ENCODE measurements at regions not wholly inside any gene's neighbourhood (a gene's known extent, or its start where the extent isn't known, plus 50 kb on each side); places are given as distances from the start of the nearest gene placed in this dataset.

DNA sequence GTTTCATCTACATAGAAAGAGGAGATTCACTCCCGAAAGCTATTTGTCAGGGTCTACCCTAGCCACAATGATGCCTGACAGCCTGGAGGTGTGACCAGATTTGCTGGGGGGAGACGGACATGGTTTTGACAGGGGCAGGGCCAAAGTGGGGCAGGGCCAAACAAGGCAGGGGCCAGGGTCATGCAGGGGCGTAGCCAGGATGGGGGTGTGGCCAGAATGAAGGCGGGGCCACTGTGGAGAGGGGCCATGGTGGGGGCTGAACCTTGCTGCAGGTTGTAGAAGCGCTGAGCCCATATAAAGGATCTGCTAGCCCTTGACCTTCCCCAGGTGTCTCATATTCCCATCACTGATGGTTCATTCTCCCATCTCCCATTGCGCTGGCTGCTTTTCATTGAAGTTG is 184.1 kb upstream of the SULF2 start:
- TF ChIP-seq, protein P1, sequence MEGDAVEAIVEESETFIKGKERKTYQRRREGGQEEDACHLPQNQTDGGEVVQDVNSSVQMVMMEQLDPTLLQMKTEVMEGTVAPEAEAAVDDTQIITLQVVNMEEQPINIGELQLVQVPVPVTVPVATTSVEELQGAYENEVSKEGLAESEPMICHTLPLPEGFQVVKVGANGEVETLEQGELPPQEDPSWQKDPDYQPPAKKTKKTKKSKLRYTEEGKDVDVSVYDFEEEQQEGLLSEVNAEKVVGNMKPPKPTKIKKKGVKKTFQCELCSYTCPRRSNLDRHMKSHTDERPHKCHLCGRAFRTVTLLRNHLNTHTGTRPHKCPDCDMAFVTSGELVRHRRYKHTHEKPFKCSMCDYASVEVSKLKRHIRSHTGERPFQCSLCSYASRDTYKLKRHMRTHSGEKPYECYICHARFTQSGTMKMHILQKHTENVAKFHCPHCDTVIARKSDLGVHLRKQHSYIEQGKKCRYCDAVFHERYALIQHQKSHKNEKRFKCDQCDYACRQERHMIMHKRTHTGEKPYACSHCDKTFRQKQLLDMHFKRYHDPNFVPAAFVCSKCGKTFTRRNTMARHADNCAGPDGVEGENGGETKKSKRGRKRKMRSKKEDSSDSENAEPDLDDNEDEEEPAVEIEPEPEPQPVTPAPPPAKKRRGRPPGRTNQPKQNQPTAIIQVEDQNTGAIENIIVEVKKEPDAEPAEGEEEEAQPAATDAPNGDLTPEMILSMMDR (IDR thresholded peaks at IDR 0.05; ENCODE audit: borderline replicate concordance, control extremely low read depth, extremely low read depth, insufficient read depth, missing control alignments), result no peak
- in situ Hi-C loops (cut with MboI; ENCODE audit: low sequenced_read_pairs, unreplicated experiment), result no loop called here
- DNase-seq (ENCODE audit: low spot score), result no peak

- DNase-seq (ENCODE audit: low spot score), result no peak
- in situ Hi-C loops (cut with MboI; ENCODE audit: low sequenced_read_pairs, unreplicated experiment), result no loop called here
- TF ChIP-seq, protein P1 (IDR thresholded peaks at IDR 0.05; ENCODE audit: borderline replicate concordance, control extremely low read depth, extremely low read depth, insufficient read depth, missing control alignments), result no peak
Measured at GRCh38 chr20:47968541-47969310, 183.4 kb upstream of the SULF2 start.

DNA sequence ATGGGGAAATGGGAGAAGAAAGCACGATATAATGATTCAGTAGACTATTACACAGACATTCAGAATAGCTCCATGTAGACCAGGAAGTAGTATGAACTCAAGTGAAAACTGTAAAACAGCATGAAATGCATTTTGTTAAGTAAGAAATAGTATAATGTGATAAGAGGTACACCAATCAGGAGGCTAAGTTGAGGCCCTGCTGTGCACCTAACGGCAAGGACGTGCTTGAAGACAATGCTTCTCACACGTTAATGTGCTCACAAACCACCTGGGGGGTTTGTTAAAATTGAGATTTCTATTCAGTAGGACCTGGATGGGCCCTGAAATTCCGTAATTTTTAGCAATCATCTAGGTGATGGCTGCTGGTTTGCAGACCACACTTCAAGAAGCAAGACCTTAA is 178.9 kb upstream of the SULF2 start:
- in situ Hi-C loops (cut with MboI; ENCODE audit: low sequenced_read_pairs, unreplicated experiment), result no loop called here
- TF ChIP-seq, protein P1 (IDR thresholded peaks at IDR 0.05; ENCODE audit: borderline replicate concordance, control extremely low read depth, extremely low read depth, insufficient read depth, missing control alignments), result no peak
- DNase-seq (ENCODE audit: low spot score), result no peak

DNA sequence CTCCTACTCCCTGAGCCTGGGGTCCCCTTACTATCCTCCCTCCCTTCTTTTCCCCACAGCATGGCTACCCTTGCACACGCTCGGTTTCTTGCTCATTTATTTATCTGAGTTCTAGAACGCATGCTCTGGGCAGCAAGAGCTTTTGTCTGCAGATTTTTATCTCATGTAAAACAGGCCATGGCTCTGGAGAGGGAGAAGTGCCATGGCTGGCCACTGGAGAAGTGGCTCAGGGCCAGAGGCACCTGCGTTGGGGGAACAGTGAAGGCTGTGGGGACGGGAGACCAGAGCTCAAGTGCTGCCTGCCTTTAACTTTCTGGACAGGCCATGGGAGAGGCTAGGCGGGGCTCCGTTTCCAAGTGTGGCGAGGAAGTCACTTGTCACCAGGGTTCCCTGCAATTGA is 177.7 kb upstream of the SULF2 start:
- DNase-seq (ENCODE audit: low spot score), result no peak
- in situ Hi-C loops (cut with MboI; ENCODE audit: low sequenced_read_pairs, unreplicated experiment), result no loop called here
- TF ChIP-seq, protein P1 (IDR thresholded peaks at IDR 0.05; ENCODE audit: borderline replicate concordance, control extremely low read depth, extremely low read depth, insufficient read depth, missing control alignments), result no peak

GRCh38 chr20:47962286-47962963 is 177.1 kb upstream of the SULF2 start:
- DNase-seq (ENCODE audit: low spot score), result no peak
- TF ChIP-seq, protein P1 (IDR thresholded peaks at IDR 0.05; ENCODE audit: borderline replicate concordance, control extremely low read depth, extremely low read depth, insufficient read depth, missing control alignments), result no peak
- in situ Hi-C loops (cut with MboI; ENCODE audit: low sequenced_read_pairs, unreplicated experiment), result no loop called here

- in situ Hi-C loops (cut with MboI; ENCODE audit: low sequenced_read_pairs, unreplicated experiment), result no loop called here
Measured at GRCh38 chr20:47960769-47961541, 175.7 kb upstream of the SULF2 start.

More at GRCh38 chr20:47960769-47961541, 175.7 kb upstream of the SULF2 start:
- DNase-seq (ENCODE audit: low spot score), result no peak
- TF ChIP-seq, protein P1 (IDR thresholded peaks at IDR 0.05; ENCODE audit: borderline replicate concordance, control extremely low read depth, extremely low read depth, insufficient read depth, missing control alignments), result no peak
